GF-D8 (cell line): ENCODE measurements at regions not wholly inside any gene's neighbourhood (a gene's known extent, or its start where the extent isn't known, plus 50 kb on each side); places are given as distances from the start of the nearest gene placed in this dataset.
"Not testable (repeated sequence)": the region's sequence is repeated elsewhere in the genome, so short reads cannot be mapped to it uniquely, and the experiment has no call there.

Source experiments
- DNase-seq: peaks from one replicate; lab custom pipeline; 2025; lab: John Stamatoyannopoulos, UW

DNA sequence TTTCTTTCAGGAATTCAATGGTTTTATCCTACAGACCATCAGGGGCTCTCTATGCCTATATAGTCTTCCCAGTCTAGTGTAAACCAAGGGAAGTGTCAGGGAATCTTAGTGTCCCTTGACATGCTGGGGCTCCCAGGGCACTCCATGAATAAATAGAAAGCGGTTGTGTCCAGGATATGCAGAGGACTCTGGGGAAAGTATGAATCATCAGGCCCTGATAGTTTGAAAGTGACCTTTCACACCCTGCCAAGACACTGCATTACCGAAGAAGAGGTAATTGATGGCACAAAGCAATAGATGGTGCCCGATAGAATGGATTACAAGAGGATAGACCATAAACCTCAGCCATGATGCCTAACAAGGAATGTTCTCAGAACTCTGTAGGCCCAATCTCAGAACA lies 163.3 kb upstream of the DAPK1 start:
- DNase-seq, result no peak

DNA sequence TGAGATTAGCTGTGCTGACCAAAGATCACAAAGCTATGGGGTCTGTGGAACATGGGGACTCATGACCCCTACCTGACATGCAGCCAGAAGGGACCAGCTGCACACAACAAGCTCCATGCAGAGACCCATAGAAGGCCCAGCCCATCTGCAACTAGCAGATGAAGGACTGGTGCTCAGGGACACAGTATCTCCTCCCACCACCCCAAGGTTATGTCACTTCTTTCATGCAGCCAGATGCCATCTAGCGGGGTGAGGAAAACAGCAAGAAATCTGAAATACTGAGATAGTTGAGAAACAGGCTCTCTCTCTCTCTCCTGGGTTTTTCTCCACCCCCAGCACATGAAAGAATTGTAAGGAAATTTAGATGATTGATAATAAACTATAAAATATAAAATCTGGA lies 161.3 kb upstream of the DAPK1 start:
- DNase-seq, result no peak

DNA sequence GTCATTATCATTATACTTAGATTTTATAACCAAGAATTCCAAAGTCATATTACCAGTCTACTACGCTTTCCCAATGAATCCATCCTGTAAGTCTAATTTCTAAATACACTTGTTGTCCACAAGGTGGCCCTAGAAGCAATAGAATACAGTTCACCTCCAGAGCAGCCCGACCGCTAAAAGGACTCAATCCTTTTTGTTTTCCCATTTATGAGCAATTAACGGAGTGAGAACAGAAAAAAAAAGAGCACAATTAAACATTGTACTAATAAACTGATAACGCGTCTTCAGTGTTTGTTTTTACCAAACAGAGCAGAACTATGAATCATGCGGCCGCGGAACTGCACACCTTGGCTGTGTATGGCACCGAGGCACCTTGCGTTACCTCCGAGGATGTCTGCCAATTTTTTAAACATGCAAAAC lies 160.7 kb upstream of the DAPK1 start:
- peak; percentile 35 for DNase-seq

DNA sequence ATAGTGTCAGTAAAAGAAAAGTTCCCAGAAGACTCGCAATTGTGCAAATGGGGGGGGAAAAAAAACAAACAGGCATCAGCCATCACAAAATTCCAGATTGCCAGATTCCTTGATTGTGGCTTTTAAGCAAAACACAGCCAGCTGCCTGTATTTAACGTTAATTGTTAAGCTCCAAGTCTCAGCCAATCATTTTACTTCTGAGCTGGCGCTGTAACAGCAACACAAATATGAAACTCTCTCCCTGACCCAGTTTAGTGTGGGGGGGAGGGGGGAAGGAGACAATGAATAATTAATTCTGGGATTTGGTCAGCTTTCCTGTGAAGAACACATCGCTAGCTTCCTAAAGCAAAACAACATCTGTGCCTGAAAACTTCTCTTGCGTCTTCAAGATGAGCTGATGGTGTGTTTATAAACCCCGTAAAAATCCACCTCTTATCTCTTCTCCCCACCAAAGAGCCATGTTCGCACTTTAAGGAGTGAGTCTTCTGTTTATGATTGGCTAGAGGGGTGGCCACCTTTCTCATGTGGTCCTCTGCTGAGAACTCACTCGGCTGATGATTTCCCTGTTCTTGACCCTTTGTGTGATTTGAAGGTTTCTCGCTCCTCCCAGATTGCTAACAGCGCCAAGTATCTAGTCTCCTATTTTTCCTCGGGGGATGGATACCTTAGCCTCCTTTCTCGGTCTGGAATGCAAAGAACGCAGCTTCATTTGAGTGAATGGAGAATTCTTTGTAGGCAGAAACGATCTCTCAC lies 160.2 kb upstream of the DAPK1 start:
- no peak for DNase-seq

DNA sequence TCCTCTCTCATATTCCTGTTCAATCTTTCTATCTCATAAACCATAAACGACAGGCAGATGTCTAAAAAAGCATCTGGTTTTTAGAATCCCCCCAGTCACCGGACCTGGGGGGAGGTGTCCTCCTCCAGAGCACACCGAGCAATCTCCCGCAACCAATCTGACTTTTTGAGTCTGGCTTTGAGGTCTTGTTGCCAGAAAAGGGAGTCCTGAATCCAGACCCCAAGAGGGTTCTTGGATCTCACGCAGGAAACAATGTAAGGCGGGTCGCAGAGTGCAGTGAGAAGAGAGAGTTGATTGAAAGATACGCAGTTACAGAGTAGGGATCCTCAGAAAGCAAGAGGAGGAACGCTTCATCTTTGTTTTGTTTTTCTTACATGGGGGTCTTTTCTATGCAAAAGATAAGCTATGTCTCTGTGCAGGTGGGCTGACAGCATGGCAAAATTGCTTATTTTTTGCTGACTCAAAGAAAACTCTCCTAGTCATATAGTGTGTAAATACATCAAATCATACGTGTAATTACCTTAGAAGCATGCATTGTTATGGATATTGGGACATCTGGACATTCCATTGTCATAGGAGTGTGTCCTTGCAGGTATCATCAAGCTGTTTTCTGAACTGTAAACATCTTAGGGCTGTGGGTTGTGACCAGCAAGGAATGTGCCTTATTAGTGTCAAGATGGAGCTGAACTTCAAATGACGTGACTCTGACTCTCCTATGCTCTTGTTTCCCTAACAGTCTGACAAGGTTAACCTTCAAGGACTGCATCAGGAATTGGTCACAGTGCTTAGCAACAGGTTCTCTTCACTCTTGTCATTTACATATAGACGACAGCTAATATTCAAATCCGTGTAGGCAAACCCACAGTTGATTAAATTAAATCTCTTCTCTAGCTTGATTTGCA lies 159.3 kb upstream of the DAPK1 start:
- no peak for DNase-seq

DNA sequence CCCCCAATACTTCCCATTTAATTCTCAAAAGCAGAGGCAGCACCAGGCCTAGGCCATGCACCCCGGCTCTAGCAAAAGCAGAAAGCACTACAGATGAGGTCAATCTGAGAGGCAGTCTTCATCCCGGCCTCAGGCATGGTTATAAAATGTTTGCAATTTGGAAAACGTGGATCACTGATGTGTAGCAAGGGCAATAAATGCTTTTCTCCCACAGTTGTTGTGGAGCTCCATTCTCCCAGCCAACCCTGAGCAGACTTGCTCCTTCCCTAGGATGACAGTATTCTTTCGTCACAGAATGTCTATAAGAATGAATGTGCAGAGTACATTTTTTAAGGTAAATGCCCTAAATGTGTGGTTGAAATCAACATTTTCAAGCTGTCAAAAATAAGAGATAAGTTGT lies 157.3 kb upstream of the DAPK1 start:
- no peak for DNase-seq

DNA sequence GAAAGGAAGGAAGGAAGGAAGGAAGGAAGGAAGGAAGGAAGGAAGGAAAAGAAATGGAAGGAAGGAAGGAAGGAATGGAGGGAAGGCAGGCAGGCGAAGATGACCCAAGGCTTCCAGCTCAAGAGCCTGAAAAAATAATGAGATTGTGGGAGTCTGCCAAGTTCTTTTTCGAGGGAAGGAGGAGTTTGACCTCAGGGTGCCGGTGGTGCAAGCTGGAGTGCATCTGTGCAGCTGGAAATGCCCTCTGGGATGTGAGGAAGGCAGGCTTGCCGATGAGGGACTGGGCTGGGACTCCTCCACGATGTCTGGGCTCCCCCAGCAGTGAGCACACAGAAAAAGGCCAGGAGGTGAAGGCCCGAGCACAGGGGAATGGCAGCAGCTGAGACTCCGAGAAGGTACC lies 154.9 kb upstream of the DAPK1 start:
- no peak for DNase-seq

DNA sequence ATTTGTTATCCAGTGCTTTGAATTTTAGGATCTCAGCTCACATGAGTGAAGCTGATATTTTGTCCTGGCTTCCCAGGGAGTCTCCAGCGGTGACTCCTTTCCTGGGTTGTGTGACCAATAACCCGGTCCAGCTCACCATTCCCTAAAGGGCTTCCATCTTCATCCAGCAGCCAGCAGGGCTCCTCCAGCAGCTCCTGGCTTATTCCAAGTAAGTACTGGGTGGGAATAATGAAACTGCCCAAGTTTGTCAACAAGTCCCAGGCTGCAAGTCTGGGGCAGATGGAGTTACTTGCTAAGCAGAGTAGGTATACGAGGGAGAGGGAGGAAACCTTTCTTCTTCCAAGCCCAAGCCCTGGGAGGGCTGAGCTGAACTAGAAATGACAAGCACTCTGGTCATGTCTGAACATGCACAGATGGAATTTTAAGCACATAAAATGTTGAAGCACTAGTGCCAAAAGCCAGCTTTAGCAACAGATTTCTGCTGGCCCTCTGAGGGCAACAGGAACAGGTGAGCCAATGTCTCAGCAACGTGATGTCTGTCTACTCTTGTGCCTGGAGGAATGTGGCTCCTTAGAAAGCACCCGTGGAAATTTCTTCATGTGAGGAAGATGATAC lies 153.7 kb upstream of the DAPK1 start:
- no peak for DNase-seq

DNA sequence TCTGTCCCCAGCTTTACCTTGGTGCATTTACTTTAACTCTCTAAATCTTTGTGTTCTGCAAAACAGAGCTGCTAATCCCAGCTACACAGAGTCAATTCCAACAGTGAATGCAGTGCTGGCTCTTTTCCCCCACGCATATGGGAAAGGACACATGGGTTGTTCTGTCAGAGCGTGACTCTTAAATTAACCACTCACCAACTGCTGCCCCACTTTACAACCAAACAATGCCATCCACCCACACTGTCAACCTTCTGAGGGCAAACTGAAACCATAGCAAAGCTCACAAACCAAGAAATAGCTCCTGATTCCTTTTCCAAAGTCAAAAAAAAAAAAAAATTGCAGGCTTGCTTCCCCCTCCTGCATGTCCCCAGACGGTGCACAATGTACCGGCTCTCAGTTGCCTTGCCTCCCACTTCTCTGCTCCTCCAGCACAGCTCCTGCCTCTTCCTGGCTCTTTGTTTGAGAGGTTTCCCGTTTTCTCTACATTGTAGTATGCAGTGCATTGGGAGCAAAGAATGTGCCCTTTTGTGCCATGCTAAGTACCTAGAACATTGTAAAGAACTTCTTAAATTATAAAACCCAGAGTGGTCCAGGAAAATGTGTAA lies 151.5 kb upstream of the DAPK1 start:
- no peak for DNase-seq

DNA sequence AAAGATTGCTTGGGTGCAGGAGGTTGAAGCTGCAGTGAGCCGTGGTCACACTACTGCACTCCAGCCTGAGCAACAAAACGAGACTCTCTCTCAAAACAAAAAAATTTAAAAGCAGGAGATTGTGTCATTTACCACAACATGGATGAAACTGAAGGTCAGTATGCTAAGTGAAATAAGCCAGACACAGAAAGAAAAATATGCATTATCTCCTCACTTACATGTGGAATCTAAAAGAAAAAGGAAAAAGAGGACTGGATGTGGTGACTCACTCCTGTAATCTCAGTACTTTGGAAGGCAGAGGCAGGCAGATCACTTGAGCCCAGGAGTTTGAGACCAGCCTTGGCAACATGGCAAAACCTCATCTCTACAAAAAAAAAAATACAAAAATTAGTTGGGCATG lies 146.8 kb upstream of the DAPK1 start:
- no peak for DNase-seq

DNA sequence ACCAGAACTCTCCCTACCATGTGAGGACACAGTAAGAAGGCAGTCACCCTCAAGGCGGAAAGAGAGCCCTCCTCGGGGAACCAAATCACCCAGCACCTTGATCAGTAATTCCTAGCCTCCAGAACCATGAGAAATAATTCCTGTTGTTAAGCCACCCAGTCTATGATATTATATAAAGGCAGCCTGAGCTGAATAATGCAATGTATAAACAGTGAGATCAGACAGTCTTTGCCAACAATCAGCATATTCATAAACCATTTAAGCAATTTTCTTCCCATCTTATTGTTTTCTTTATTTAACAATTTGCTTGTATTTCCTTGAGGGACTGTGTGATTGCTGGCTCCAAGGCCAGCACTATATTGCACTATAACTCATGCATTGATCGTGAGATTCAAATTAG lies 144.4 kb upstream of the DAPK1 start:
- DNase-seq, result no peak

DNA sequence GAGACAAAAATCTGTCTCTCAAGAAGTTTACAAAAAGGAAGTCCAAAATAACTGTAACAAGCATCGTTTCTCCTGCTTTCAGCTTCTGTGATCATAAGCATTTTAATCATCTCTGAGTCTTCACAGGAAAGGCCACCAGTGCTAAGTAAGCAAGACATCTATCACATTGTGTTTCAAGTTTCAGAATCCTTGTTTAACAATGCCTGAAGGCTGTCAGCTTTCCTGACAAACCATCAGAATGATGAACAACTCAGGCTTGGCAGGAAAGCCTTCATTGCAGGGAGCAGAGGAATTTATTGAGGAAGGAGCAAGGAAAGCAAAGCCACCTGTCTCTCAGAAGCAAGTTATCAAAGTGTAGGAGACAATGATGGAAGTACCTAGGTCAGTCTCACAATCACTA lies 143.5 kb upstream of the DAPK1 start:
- DNase-seq, result no peak

DNA sequence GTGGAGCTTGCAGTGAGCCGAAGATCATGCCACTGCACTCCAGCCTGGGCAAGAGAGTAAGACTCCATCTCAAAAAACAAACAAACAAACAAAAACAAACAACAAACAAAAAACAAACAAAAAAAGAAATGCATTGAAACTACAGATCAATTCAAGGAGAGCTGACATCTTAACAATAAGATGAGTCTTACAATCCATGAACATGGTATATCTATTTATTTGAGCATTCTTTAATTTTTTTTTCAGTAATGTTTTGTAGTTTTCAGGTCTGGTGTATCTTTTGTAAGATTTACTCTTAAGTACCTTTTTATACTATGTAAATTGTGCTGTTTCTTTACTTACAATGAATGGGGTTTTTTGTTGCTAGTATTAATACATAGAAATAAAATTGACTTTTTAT lies 140.1 kb upstream of the DAPK1 start:
- no peak for DNase-seq

DNA sequence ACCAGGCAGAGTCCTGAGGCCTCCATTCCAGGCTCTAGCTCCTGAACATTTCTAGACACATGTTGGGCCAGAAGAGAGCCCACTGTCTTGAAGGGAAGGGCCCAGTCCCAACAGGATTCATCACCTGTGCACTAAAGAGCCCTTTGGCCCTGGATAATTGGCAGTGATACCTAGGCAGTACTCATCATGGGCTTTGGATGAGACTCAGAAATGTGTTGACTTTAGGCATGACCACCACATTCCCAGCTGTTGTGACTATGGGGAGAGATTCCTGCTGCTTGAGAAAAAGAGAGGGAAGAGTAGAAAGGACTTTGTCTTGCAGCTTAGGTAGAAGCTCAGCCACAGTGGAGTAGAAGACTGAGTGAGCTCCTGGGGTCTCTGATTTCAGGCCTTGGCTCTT lies 138.4 kb upstream of the DAPK1 start:
- no peak for DNase-seq

DNA sequence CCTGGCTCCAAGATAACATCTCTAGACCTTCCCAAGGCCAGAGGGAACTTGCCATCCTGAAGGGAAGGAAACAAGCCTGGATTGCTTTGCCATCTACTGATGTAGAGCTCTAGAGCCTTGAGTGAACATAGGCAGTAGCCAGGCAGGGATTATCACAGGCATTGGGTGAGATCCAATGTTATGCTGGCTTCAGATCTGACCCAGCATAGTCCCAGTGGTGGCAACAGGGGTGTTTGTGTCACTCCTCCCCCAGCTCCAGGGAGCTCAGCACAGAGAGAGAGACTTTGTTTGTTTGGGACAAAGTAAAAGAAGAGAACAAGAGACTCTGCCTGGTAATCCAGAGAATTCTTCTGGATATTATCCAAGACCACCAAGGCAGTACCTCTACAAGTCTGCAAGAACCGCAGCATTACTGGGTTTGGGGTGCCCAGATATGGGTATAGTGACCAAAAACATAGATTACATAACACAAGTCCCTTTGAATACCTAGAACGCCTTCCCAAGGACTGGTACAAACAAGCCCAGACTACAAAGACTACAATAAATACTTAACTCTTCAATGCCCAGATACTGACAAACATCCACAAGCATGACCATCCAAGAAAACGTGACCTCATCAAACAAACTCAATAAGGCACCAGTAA lies 137.6 kb upstream of the DAPK1 start:
- no peak for DNase-seq

DNA sequence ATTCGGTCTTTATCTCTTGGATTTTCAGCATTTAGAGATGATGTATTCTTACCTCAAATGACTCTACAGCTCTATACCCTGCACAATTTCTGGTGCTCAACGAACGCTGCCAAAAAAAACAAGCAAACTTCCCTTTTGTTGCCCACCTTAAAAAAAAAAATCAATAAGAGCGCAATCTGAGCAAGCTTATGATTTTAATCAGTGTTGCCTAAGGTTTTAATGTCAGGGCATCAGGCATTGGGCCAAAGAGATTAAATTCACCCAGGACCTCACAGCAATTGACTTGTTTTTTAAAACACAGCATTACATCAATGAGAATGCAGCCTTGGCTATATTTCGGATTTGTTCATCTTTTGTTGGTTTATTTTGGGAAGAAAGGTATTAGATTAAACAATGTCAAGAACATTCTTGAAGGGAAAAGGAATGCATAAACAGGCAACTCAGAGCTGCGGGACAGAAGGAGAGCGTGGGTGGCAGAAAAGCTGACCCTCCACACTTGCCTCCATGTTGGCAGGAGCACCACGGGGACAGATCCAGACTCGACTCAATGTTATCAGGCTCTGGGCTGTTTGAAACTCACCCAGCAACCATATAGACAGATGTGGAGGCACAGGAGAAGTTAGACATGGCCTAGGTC lies 127.5 kb upstream of the DAPK1 start:
- DNase-seq, result no peak

DNA sequence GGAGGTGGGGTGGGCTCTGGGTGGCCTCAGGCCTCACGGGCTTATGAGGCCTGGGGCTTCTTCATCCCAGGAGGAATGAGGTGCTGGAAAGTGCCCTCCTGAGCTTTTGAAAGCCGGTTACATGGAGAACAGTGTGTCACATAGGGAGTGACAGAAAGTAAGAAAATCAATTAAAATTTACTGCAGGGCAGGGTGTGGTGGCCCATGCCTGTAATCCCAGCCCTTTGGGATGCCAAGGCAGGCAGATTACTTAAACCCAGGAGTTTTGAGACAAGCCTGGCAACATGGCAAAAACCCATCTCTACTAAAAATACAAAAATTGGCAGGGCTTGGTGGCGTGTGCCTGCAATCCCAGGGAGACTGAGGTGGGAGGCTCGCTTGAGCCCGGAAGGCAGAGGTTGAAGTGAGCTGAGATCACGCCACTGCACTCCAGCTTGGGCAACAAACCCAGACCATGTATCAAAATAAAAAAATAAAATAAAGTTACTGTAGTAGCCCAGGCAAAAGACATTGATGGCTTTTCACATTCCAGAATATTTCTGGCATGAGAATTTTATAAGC lies 125.8 kb upstream of the DAPK1 start:
- DNase-seq, result no peak

DNA sequence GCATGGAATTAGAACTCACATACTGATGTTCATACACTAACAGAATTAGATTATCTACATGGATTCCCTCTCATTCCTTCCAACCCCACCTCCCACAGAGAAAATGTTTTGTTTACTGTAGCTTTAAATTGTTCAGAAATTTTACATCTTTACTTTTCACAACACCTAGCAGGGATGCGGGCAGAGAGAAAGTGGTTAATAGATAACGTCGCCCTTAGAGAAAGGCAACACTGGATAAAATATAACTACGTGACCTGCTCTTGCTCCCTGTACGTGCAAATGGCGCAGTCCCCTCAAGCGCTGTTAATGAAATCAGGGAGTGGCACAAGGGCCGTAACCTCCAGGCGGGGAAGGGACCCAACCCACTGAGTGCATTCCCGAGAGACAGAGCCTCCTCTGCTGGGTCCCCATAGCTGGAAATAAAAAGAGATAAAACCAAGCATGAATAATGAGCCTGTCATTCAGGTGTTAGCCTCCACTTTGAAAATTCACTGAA lies 125.3 kb upstream of the DAPK1 start:
- DNase-seq, result no peak

DNA sequence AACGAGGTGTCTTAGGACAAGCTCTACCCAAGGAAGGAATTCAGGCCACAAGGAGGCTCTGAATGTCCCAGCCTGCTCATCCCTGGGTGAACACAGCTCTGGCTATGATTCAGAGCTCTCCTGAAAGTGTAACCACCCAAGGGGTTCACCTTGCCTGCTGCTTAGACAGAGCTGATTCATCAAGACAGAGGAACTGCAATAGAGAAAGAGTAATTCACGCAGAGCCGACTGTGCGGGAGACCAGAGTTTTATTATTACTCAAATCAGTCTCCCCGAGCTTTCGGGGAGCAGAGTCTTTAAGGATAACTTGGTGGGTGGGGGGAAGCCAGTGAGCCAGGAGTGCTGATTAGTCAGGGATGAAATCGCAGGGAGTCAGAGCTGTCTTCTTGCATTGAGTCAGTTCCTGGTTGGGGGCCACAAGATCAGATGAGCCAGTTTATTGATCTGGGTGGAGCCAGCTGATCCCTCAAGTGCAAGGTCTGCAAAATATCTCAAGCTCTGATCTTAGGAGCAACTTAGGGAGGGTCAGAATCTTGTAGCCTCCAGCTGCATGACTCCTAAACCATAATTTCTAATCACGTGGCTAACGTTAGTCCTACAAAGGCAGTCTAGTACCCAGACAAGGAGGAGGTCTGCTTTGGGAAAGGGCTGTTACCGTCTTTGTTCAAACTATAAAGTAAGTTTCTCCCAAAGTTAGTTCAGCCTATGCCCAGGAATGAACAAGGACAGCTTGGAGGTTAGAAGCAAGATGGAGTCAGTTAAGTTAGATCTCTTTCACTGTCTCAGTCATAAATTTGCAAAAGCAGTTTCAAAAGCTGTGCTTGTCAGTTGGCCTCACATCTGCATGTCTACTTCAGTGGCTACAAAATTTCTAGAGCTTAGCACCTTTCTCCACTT lies 123.4 kb upstream of the DAPK1 start:
- DNase-seq, result not testable (repeated sequence)
